Right atrium auricular region (tissue), 2 donors: ENCODE measurements at regions not wholly inside any gene's neighbourhood (a gene's known extent, or its start where the extent isn't known, plus 50 kb on each side); places are given as distances from the start of the nearest gene placed in this dataset.
A peak's percentile ranks its signal among the peaks of the same experiment; 100 is the strongest.

ENCODE experiments used
- DNase-seq: peaks from one replicate; pipeline ENCODE4 v3.0.0-alpha.2; 2019; ENCODE audit warnings: low spot score
- H3K27ac ChIP-seq, 2 donors: fragments of 200-600 bp; sonication (generic); 1 replicate in 1 of 2; 2 replicates in 1 of 2; pipeline ENCODE4 v1.5.1; 2016 to 2019
- H3K27me3 ChIP-seq, 2 donors: fragments of 200-600 bp; sonication (generic); one replicate each; pipeline versions ENCODE4 v1.5.1 to v1.6.0; 2017 to 2019
- H3K36me3 ChIP-seq: fragments of 200-600 bp; sonication (generic); one replicate; pipeline ENCODE4 v1.5.1; 2016
- H3K4me1 ChIP-seq, 2 donors: fragments of 200-600 bp; sonication (generic); one replicate each; pipeline versions ENCODE4 v1.5.1 to v1.6.0; 2017 to 2019
- H3K4me3 ChIP-seq, 2 donors: fragments of 200-600 bp; sonication (generic); 1 replicate in 1 of 2; 2 replicates in 1 of 2; pipeline ENCODE4 v1.5.1; 2017 to 2019; ENCODE audit warnings: mild to moderate bottlenecking in 1 of 2, moderate library complexity in 1 of 2
- H3K9me3 ChIP-seq, 2 donors: fragments of 200-600 bp; sonication (generic); one replicate each; pipeline ENCODE4 v1.5.1; 2019
- CTCF ChIP-seq, 2 donors: fragments of 200-600 bp; sonication (generic); IDR thresholded peaks; one replicate each; pipeline ENCODE4 v1.5.1; 2019; ENCODE audit warnings: antibody characterized with exemption in 2 of 2

GRCh38 chr2:49788300-49788699, 634.0 kb upstream of the FSHR start:
- H3K27me3 ChIP-seq, result no peaks in the 10 kb centered on the region
- H3K4me1 ChIP-seq, result no peaks in the 10 kb centered on the region
- no peak for DNase-seq
- no peak overlapping the region for H3K27ac ChIP-seq
- no peak for TF ChIP-seq CTCF (IDR thresholded peaks at IDR 0.05)
- no peaks in the 10 kb centered on the region for H3K36me3 ChIP-seq
- H3K9me3 ChIP-seq, result no peaks in the 10 kb centered on the region
- no peak overlapping the region for H3K4me3 ChIP-seq

GRCh38 chr2:49780949-49781348, 626.6 kb upstream of the FSHR start:
- H3K9me3 ChIP-seq, result no peaks in the 10 kb centered on the region
- H3K36me3 ChIP-seq, result no peaks in the 10 kb centered on the region
- no peaks in the 10 kb centered on the region for H3K27me3 ChIP-seq
- H3K4me3 ChIP-seq, result no peak overlapping the region
- no peak for TF ChIP-seq CTCF (IDR thresholded peaks at IDR 0.05)
- no peak overlapping the region for H3K27ac ChIP-seq
- no peak for DNase-seq
- no peaks in the 10 kb centered on the region for H3K4me1 ChIP-seq

- H3K9me3 ChIP-seq, result no peaks in the 10 kb centered on the region
- H3K36me3 ChIP-seq, result no peaks in the 10 kb centered on the region
- no peak for DNase-seq
- no peaks in the 10 kb centered on the region for H3K4me1 ChIP-seq
- no peak overlapping the region for H3K27ac ChIP-seq
- no peak for TF ChIP-seq CTCF (IDR thresholded peaks at IDR 0.05)
- H3K27me3 ChIP-seq, result no peaks in the 10 kb centered on the region
- no peak overlapping the region for H3K4me3 ChIP-seq
Measured at GRCh38 chr2:49772299-49772970, 618.1 kb upstream of the FSHR start.

- H3K36me3 ChIP-seq, result no peaks in the 10 kb centered on the region
- TF ChIP-seq CTCF (IDR thresholded peaks at IDR 0.05), result peak; percentile 17 to 57
- H3K9me3 ChIP-seq, result no peaks in the 10 kb centered on the region
- H3K4me3 ChIP-seq, result no peak overlapping the region
- H3K4me1 ChIP-seq, result no peaks in the 10 kb centered on the region
- H3K27ac ChIP-seq, result no peak overlapping the region
- no peak for DNase-seq
- no peaks in the 10 kb centered on the region for H3K27me3 ChIP-seq
Measured at GRCh38 chr2:49770919-49771318, 616.6 kb upstream of the FSHR start.

GRCh38 chr2:49767316-49767715, 613.0 kb upstream of the FSHR start:
- TF ChIP-seq CTCF (IDR thresholded peaks at IDR 0.05), result no peak
- H3K27ac ChIP-seq, result no peak overlapping the region
- no peaks in the 10 kb centered on the region for H3K27me3 ChIP-seq
- no peaks in the 10 kb centered on the region for H3K4me1 ChIP-seq
- DNase-seq, result no peak
- no peak overlapping the region for H3K4me3 ChIP-seq
- no peaks in the 10 kb centered on the region for H3K36me3 ChIP-seq
- no peaks in the 10 kb centered on the region for H3K9me3 ChIP-seq

GRCh38 chr2:49755777-49756176, 601.5 kb upstream of the FSHR start:
- no peak overlapping the region for H3K27ac ChIP-seq
- H3K27me3 ChIP-seq, result no peaks in the 10 kb centered on the region
- DNase-seq, result no peak
- H3K9me3 ChIP-seq, result no peaks in the 10 kb centered on the region
- H3K36me3 ChIP-seq, result no peaks in the 10 kb centered on the region
- no peaks in the 10 kb centered on the region for H3K4me1 ChIP-seq
- TF ChIP-seq CTCF (IDR thresholded peaks at IDR 0.05), result no peak
- no peak overlapping the region for H3K4me3 ChIP-seq
